ENCODE measurements at regions not wholly inside any gene's neighbourhood (a gene's known extent, or its start where the extent isn't known, plus 50 kb on each side); places are given as distances from the start of the nearest gene placed in this dataset.

GRCh38 chr7:101729241-101729883, 88.1 kb upstream of the CUX1 start:
- TF ChIP-seq CTCF (IDR thresholded peaks at IDR 0.05) (no peak), EZH2phosphoT487 (IDR thresholded peaks at IDR 0.05) (no peak), EZH2 (IDR thresholded peaks at IDR 0.05) (no peak)
